Gastroesophageal sphincter (tissue), 4 donors: ENCODE measurements at regions not wholly inside any gene's neighbourhood (a gene's known extent, or its start where the extent isn't known, plus 50 kb on each side); places are given as distances from the start of the nearest gene placed in this dataset.

Experiments used
- ATAC-seq: fragments of 150-250 bp; one replicate; pipeline ENCODE4 v1.9.1; 2016; ENCODE audit warnings: mild to moderate bottlenecking, moderate library complexity
- H3K27ac ChIP-seq, 4 donors: fragments of 200-600 bp; sonication (generic) in 3 of 4; 1 replicate in 3 of 4; 2 replicates in 1 of 4; pipeline ENCODE4 v1.5.1; 2016 to 2019
- H3K27me3 ChIP-seq: fragments of 200-600 bp; sonication (generic); one replicate; pipeline ENCODE4 v1.5.1; 2019
- H3K36me3 ChIP-seq, 2 donors: fragments of 200-600 bp; sonication (generic); one replicate each; pipeline ENCODE4 v1.5.1; 2019; ENCODE audit warnings: control low read depth in 1 of 2
- H3K4me1 ChIP-seq, 3 donors: fragments of 200-600 bp; sonication (generic); 1 replicate in 2 of 3; 2 replicates in 1 of 3; pipeline ENCODE4 v1.5.1; 2016 to 2019; ENCODE audit warnings: control low read depth in 2 of 3
- H3K4me3 ChIP-seq, 2 donors: fragments of 200-600 bp; sonication (generic); one replicate each; pipeline ENCODE4 v1.5.1; 2019; ENCODE audit warnings: mild to moderate bottlenecking in 1 of 2, moderate library complexity in 1 of 2
- H3K9me3 ChIP-seq, 3 donors: fragments of 200-600 bp; sonication (generic); one replicate each; pipeline ENCODE4 v1.5.1; 2017 to 2019; ENCODE audit warnings: control low read depth in 2 of 3
- EP300 ChIP-seq: sonication (generic); formaldehyde crosslinking; IDR thresholded peaks from one replicate; pipeline ENCODE4 v1.6.1; 2017; ENCODE audit warnings: antibody characterized with exemption, mild to moderate bottlenecking
- POLR2A ChIP-seq, 2 donors: fragments of 450-650 bp; IDR thresholded peaks; one replicate each; pipeline ENCODE4 v1.6.1; 2017; ENCODE audit warnings: antibody characterized with exemption in 2 of 2, mild to moderate bottlenecking in 2 of 2, moderate library complexity in 1 of 2
- POLR2AphosphoS5 ChIP-seq: sonication (generic); formaldehyde crosslinking; IDR thresholded peaks from one replicate; pipeline ENCODE4 v1.6.1; 2017; ENCODE audit warnings: antibody characterized with exemption
- WGBS, 2 donors: methylation state at CpG; one replicate each; pipeline ENCODE4 v1.1.5; 2018; ENCODE audit warnings: low coverage in 1 of 2; 5-methylcytosine and 5-hydroxymethylcytosine counted together
- TF ChIP-seq, protein P1 (sequence below), 4 experiments: fragments of 200-600 bp in 2 of 4; fragments of 450-650 bp in 2 of 4; sonication (generic) in 1 of 4; IDR thresholded peaks; one replicate each; pipeline ENCODE4 v1.5.1; 2017 to 2019; ENCODE audit warnings: antibody characterized with exemption in 4 of 4, mild to moderate bottlenecking in 2 of 4, moderate library complexity in 2 of 4

DNA sequence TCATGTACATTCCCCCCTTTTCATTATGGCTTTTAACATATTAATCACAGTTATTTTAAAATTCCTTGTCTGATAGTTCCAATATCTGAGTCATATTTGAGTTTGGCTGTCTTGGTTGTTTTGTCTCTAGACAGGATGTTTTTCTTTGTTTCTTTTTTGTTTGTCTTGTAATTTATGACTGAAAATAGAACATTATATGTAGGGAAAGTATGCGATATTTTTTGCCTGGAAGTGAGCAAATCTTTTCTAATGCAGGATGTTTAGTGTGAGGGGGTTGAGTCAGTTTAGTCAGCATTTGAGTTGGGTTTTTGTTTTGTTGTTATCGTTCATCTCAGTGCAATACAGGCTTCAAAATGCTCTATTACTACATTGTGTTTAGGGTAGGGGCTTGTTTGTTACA, 239.7 kb downstream of the SNAPC1 start:
- TF ChIP-seq, protein P1, sequence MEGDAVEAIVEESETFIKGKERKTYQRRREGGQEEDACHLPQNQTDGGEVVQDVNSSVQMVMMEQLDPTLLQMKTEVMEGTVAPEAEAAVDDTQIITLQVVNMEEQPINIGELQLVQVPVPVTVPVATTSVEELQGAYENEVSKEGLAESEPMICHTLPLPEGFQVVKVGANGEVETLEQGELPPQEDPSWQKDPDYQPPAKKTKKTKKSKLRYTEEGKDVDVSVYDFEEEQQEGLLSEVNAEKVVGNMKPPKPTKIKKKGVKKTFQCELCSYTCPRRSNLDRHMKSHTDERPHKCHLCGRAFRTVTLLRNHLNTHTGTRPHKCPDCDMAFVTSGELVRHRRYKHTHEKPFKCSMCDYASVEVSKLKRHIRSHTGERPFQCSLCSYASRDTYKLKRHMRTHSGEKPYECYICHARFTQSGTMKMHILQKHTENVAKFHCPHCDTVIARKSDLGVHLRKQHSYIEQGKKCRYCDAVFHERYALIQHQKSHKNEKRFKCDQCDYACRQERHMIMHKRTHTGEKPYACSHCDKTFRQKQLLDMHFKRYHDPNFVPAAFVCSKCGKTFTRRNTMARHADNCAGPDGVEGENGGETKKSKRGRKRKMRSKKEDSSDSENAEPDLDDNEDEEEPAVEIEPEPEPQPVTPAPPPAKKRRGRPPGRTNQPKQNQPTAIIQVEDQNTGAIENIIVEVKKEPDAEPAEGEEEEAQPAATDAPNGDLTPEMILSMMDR (IDR thresholded peaks at IDR 0.05) = no peak
- no peak for TF ChIP-seq POLR2A (IDR thresholded peaks at IDR 0.05)
- TF ChIP-seq EP300 = no peak
- TF ChIP-seq POLR2AphosphoS5 = no peak
- ATAC-seq = no peak
- Histone ChIP-seq H3K27me3 (no peaks in the 10 kb centered on the region), H3K4me1 (no peaks in the 10 kb centered on the region), H3K9me3 (no peaks in the 10 kb centered on the region), H3K27ac (no peak overlapping the region), H3K36me3 (no peaks in the 10 kb centered on the region), H3K4me3 (no peak overlapping the region)
- 77 to 80% methylated on average over 2 of the region's 2 CpGs for WGBS, 2 donors

DNA sequence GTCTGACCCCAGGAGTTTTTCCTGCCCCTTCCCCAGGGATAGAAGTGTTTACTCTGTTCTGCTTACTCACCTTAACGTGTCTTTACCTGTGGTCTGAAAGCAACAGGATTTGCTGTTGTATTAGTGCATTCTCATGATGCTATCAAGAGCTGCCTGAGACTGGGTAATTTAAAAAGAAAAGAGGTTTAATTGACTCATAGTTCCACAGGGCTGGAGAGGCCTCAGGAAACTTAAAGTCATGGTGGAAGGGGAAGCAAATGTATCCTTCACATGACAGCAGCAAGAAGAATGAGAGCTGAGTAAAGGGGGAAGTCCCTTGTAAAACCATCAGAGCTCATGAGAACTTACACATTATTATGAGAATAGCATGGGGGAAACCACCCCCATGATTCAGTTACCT, 240.4 kb downstream of the SNAPC1 start:
- ATAC-seq = no peak
- Histone ChIP-seq H3K36me3 (no peaks in the 10 kb centered on the region), H3K27ac (no peak overlapping the region), H3K4me3 (no peak overlapping the region), H3K27me3 (no peaks in the 10 kb centered on the region), H3K4me1 (no peaks in the 10 kb centered on the region), H3K9me3 (no peaks in the 10 kb centered on the region)
- TF ChIP-seq POLR2A (IDR thresholded peaks at IDR 0.05) (no peak), EP300 (no peak), POLR2AphosphoS5 (no peak)
- TF ChIP-seq, protein P1 (IDR thresholded peaks at IDR 0.05) = no peak
- 45% methylated on average over 1 of the region's 1 CpG; no CpG with 5 or more reads in 1 of the 2 donors for WGBS, 2 donors

DNA sequence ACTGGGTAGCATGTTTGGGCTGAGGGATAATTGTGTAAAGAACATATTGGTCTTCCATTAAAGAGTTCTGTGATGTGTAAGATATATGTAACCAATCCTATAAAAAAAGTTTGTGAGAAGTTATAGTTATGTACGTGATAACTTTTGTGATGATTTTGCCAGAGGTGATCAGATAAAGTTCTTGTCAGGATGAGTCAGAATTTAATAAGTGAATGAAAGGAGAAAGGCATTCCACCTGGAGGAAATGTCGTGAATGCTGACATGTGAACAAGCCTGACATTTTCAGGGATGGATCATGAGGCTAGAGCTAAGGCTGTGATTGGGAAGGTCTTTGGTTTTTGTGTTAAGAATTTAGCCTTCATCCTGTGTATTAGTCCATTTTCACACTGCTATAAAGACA, 241.5 kb downstream of the SNAPC1 start:
- no peaks in the 10 kb centered on the region for H3K4me1 ChIP-seq

DNA sequence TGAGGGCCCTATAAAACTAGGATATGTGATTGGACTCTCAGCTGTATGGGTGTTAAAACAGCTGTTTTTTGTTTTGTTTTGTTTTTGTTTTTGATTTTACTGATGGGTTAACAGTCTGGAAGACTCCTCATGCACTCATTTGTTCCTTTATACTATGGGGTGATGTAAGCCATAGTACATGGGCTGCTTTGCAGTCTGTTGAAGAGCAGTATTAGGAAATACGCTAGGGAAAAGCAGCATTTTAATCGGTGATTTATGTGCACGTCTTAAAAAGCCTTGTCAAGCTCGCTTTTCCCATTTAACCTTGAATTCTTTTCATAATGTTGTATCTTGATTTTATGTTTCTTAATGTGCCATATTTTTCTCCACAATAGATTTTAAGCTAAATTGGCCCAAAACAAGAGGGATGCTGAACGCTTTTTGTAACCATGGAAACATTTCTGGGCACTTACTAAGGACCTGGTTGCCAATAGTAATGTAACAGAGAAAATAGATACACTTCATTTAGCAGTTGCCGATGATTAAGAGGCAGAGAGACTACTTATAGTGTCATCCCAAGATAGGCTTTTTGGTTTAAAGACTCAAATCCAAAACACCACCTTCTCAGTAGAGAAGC, 244.0 kb downstream of the SNAPC1 start:
- no peak overlapping the region for H3K4me3 ChIP-seq
- WGBS, 2 donors = 77 to 79% methylated on average over 6 of the region's 6 CpGs
- TF ChIP-seq, protein P1 (IDR thresholded peaks at IDR 0.05) = no peak
- TF ChIP-seq EP300 (no peak), POLR2AphosphoS5 (no peak), POLR2A (IDR thresholded peaks at IDR 0.05) (no peak)
- H3K36me3 ChIP-seq = no peaks in the 10 kb centered on the region
- no peak for ATAC-seq
- H3K27me3 ChIP-seq = no peaks in the 10 kb centered on the region
- H3K9me3 ChIP-seq = no peaks in the 10 kb centered on the region
- H3K27ac ChIP-seq = no peak overlapping the region
- no peaks in the 10 kb centered on the region for H3K4me1 ChIP-seq

More for the DNA sequence above, 241.5 kb downstream of the SNAPC1 start:
- no peak for TF ChIP-seq POLR2A (IDR thresholded peaks at IDR 0.05)
- no peak for TF ChIP-seq EP300
- TF ChIP-seq, protein P1 (IDR thresholded peaks at IDR 0.05) = no peak
- no peak for TF ChIP-seq POLR2AphosphoS5
- WGBS, 2 donors = 39 to 76% methylated on average over 2 of the region's 2 CpGs
- Histone ChIP-seq H3K27ac (no peak overlapping the region), H3K27me3 (no peaks in the 10 kb centered on the region), H3K9me3 (no peaks in the 10 kb centered on the region), H3K4me3 (no peak overlapping the region), H3K36me3 (no peaks in the 10 kb centered on the region)
- ATAC-seq = no peak

DNA sequence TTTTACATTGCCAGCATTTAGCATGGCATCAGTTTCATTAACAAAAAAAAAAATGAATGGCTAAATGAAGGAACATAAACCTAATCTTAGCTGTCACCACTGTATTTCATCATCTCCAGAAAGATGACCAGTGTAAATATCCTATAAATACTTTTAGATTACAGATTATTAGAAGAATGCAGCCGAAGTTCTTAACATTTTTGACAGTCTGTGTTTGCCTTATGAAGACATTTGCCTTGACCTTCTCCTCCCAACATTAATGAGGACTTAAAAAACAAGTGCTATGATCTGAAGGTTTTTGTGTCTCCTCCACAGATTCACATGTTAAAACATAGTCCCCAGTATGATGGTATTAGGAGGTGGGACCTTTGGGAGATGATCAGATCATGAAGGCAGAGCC, 253.0 kb downstream of the SNAPC1 start:
- 18 to 25% methylated on average over 1 of the region's 1 CpG for WGBS, 2 donors
- TF ChIP-seq EP300 (no peak), POLR2A (IDR thresholded peaks at IDR 0.05) (no peak), POLR2AphosphoS5 (no peak)
- TF ChIP-seq, protein P1 (IDR thresholded peaks at IDR 0.05) = no peak

More for the DNA sequence above, 253.0 kb downstream of the SNAPC1 start:
- no peaks in the 10 kb centered on the region for H3K27me3 ChIP-seq
- peaks cover 0 to 5% (median 0%) of the 10 kb centered on the region in 3 donors for H3K9me3 ChIP-seq
- H3K36me3 ChIP-seq = no peaks in the 10 kb centered on the region
- H3K27ac ChIP-seq = no peak overlapping the region
- no peaks in the 10 kb centered on the region for H3K4me1 ChIP-seq
- no peak overlapping the region for H3K4me3 ChIP-seq
- no peak for ATAC-seq
